NCI-H748 treated with DMSO at 0.1 percent for 48 hours (cell line): ENCODE measurements at regions not wholly inside any gene's neighbourhood (a gene's known extent, or its start where the extent isn't known, plus 50 kb on each side); places are given as distances from the start of the nearest gene placed in this dataset.

Source experiments
- DNase-seq: peaks from one replicate; lab custom pipeline; 2025; lab: John Stamatoyannopoulos, UW

DNA sequence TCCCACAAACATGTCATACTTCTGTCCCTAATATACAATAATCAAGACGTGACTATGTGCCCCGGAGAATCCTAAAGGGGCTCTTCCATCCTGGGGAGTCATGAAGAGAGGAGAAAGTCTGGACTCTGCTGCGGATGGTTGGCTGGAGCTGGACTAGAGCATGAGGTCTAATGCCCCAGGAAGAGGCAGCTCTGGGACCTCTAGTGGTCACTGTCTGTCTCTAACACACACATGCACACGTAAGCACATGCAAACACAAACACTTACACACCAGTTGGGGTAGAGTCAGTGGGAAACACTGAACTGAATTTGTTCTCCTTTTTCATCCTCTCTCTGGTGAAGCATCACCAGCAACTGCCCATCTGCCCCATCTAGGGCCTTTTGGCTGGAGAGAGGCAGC is 271.6 kb downstream of the TDRD15 start:
- DNase-seq: no peak

DNA sequence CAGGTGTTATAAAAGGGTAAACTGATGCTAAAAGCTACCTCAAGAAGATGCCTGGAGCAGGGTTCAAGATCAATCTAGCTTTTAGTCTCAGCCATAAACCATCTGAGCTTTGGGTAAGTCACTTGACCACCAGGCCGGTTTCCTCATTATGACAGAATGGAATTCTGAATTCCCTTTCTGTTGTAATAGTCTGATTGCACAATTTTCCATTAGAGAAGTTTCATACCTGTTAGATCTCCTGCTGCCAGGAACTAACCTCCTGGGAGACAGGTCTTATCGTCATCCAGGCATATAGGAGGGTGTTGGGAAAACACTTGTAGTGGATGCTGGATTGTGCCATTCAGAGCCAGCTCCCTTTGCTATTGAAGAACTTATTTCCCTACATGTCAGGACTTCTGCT is 272.5 kb downstream of the TDRD15 start:
- no peak for DNase-seq

DNA sequence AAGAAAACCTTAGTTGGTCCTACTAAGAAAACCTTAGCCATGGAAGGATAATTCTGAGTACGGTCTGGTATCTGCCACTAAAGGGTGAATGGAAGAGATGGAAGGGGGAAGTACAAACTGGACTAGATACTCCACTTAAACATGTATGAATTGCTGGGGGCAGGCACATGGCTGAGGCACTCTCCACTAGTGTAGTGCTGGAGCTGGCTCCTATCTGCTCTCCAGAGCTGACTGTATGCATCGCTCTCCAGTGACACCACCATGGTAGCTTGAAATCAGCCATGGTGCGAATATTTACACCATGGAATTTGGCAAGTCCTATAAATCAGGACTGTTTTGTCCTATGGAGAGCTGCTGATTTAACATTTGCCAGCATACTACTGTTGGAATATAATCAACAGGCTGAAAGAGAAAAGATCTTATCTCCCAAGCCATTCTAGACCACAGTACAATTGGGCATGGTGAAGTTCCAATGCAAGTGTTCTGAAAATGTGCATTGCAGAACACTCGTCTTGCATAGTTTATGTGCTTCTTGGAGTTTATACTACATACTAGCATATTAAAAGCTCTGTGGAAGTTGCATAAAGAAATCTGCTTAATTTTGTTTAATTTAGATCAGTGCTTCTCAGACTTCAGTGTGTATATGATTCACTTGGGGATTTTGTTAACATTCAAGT is 277.4 kb downstream of the TDRD15 start:
- no peak for DNase-seq

DNA sequence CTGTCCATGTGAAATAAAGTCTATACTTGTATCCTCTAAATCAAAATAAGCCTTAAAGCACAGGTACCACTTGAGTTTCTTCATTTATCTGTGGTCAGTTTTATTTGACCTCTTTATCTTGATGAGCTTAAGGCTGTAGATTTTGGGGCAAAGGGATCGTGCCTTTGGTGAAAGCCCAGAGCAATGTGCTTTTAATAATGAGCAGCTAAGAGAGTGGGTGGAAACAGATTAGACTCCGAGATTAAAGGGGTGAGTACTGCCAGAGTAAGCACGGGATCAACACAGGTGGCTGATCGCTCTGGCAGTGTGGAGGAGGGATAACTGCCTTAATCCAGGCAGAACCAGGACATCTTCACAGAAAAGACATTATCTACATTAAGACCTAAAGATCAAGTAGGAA is 280.4 kb downstream of the TDRD15 start:
- DNase-seq: no peak

- no peak for DNase-seq
These were observed 281.3 kb downstream of the TDRD15 start for GRCh38 chr2:21404827-21405625.

GRCh38 chr2:21406386-21406785 is 282.6 kb downstream of the TDRD15 start:
- DNase-seq: no peak

DNA sequence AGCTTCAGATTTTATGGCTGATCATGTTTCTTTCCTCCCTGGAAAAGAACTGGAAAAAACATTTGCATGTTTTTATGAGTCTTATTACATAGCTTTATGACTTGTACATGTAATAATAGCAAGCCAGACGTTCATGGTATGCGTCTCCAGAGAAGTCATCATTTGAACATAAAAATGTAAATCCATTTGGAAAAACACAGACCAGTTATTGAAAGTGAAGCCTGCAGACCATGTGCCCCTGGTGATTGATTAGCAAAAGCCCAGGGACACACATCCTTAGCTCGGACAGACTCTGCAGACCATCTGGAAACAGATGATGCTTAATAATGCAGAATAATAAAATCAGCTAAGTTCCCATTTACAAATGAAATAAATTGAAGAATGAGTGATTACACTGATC is 283.1 kb downstream of the TDRD15 start:
- no peak for DNase-seq

- DNase-seq: no peak
These were observed 284.1 kb downstream of the TDRD15 start for GRCh38 chr2:21407851-21408250.

DNA sequence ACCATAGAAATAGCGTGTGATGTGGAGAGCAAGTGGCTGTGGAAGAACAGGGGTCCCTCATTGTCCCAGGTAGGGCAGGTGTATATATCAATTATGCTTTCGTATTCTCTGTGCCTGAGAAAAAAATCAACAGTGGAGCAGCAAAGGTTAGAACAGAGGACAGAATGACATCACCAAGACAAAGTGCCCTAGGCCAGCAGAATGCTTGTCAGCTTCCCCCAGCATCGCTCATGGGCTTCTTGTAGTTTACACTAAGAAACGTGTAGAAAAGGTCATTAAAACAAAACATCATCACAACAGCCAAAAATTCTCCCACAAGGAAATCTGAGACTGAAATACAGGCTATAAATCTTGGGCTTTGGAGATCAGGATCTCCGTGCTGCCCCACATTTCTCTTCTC is 288.0 kb downstream of the TDRD15 start:
- DNase-seq: no peak

GRCh38 chr2:21412944-21413443 is 289.2 kb downstream of the TDRD15 start:
- DNase-seq: no peak

DNA sequence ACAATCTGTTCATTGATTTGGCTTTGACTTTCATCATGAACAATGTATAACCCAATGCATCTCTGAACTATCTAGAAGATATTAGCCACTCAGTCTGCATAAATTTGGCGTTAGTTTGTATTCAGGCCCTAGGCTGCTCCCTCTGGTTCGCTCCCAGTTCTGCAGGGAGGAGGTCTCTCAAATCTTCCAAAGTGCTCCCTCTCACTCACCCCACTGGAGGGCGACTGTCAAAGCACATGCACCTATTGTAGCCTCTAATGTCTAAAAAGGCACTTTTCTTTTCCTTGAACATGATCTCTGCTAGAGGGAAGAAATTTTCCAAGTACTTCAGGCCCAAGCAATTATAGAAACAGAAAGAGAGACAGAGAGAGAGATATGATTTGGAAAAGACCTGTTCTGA is 291.5 kb downstream of the TDRD15 start:
- DNase-seq: no peak

DNA sequence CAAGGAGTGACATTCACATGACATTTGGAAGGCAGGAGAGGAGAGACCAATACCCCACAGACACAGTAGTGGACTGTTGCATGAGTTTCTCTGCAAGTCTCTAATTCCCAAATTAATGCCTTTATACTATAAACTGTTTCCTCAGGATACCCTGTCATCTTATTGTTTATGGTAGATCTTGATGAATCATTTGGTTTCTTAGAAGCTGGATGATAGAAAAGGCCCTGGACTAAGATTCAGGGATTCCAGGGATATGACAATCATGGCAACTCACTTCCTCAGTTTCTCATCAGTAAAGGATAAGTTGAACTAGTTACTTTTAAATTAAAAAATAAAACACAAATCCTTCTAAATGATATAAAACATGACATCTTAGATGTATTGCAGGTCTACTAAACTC is 292.5 kb downstream of the TDRD15 start:
- DNase-seq: no peak

DNA sequence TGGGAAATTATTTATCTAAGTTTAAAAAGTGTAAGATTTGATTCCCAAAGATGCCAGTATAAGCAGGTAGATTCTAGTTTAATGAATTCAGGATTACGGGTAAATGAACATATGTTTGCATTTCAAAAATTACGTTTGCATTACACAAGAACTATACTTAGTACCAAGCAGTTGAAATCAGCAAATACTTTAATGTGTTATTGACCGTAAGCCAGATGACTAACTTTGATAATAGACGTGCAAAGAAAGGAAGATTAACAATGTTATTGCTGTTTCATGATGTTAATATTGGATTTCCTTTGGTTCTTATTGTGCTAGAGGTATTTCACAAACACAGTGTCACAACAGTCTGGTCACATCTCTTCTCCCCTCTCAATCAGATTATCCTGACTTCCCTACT is 294.7 kb downstream of the TDRD15 start:
- DNase-seq: no peak

- no peak for DNase-seq
These were observed 297.0 kb downstream of the TDRD15 start for GRCh38 chr2:21420553-21421335.

DNA sequence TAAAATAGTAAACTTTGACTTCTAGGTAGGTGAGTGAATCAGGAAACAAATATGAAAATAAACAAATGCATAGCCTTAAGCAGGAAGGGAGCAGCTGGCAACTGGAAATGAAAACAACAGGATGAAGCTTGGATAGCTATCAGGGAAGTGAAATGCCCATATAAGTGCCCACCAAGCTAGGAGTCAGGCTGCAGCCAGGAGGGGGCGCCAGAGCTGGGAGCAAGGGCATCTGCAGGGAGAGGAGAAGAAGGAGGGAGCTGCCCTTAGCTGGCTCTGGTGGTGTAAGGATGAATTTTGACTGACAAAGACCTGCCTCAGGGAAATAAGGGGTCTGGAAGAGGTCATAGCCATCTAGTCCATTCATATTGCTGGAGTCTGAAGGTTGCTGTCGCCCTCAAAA is 298.3 kb downstream of the TDRD15 start:
- DNase-seq: peak; percentile 37

DNA sequence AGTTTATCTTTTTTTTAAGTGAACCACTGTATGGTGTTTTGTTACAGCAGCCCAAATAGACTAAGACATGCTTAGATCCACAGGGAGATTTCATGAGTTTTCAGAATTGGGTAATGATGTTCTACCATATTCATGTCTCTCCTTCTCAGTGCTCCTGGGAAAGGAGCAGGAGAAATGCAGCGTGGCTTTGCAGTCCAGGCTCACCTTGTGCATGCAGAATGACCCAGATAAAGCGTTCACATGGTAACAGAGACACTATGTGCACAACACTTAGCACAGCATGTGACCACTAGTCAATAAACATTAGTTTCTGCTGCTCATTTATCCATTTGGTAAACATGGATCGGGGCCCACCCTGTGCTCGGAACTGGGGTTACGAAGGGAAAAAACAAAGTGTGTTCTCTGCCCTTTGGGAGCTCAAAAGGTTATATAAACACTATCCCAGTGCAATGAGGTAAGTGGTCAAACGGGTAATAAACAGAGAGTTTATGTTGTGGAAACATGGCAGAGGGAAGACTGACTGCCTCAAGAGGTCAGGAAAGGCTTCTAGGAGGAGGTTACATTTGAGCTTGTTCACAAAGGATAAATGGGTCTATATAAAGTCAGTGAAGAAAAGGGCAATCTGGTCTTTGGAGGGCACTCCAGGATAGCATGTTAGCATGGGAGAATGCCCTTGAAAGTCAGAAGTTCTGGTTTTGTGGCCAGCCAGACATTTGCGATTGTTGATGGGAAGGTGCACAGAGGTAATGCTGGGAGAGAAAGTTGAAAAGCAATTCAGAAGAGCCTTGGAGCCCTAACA is 299.2 kb downstream of the TDRD15 start:
- peak; percentile 84 for DNase-seq

- DNase-seq: no peak
These were observed 300.1 kb downstream of the TDRD15 start for GRCh38 chr2:21423854-21424253.

DNA sequence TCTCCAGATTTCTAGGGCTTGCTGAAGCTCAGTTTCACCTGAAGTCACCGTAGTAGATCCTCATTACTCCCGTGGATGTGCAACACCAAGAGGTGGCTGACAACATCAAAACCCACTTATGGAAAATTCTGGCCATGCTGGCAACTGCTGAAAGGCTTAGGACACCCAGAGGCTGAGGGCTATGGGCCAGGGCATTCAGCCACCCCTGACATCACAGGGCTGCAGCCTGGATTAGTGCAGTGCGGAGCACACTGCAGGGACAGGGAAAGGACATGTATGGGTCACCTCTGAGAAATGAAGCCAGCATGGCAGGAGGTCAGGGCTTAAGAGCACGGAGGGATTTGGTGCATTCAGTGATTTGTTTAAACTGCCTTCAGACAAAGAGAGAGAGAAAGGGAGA is 300.6 kb downstream of the TDRD15 start:
- DNase-seq: no peak

GRCh38 chr2:21427606-21428005 is 303.8 kb downstream of the TDRD15 start:
- DNase-seq: no peak

GRCh38 chr2:21428754-21429153 is 305.0 kb downstream of the TDRD15 start:
- DNase-seq: no peak

DNA sequence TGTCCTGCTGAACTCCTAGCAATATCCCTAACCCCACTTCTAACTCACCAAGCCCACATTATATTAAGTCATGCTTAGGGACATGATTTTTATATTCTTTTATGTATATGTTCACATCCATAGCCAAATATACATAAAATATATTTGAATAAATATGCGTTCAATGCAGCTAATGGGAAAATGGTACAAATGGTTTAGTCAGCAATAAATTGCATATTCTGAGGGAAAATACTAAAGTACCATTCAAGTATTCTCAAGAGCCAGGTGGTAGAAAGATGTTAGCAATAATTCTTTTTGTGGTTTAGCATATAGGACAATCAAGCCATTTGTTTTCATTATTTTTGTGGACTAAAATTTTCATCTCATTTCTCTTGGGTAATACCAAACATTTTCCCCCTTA is 306.0 kb downstream of the TDRD15 start:
- no peak for DNase-seq

GRCh38 chr2:21431078-21431477 is 307.3 kb downstream of the TDRD15 start:
- no peak for DNase-seq
